ENCODE measurements at regions not wholly inside any gene's neighbourhood (a gene's known extent, or its start where the extent isn't known, plus 50 kb on each side); places are given as distances from the start of the nearest gene placed in this dataset.

DNA sequence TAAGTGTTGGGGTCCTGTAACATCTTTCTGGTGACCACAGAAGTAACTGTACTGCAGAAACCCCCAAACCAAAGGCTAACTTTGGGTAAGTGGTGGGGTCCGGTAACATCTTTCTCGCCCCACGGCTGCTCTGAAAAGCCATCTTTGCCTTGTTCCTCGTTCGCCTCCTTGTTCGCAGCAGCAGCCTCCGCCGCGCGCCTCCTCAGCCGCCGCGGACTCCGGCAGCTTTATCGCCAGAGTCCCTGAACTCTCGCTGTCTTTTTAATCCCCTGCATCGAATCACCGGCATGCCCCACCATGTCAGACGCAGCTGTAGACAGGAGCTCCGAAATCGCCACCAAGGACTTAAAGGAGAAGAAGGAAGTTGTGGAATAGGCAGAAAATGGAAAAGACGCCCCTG, 316.8 kb downstream of the TUSC7 start:
- H3K9me3 ChIP-seq: no peaks in the 10 kb centered on the region
- ATAC-seq (no peak), DNase-seq (no peak)
- H3K36me3 ChIP-seq: no peaks in the 10 kb centered on the region
- no peaks in the 10 kb centered on the region for H3K4me1 ChIP-seq
- intact Hi-C loops (cut with DNase I): no loop called here
- no peaks in the 10 kb centered on the region for H3K27me3 ChIP-seq
- no peak overlapping the region for H3K27ac ChIP-seq
- TF ChIP-seq, protein P1, sequence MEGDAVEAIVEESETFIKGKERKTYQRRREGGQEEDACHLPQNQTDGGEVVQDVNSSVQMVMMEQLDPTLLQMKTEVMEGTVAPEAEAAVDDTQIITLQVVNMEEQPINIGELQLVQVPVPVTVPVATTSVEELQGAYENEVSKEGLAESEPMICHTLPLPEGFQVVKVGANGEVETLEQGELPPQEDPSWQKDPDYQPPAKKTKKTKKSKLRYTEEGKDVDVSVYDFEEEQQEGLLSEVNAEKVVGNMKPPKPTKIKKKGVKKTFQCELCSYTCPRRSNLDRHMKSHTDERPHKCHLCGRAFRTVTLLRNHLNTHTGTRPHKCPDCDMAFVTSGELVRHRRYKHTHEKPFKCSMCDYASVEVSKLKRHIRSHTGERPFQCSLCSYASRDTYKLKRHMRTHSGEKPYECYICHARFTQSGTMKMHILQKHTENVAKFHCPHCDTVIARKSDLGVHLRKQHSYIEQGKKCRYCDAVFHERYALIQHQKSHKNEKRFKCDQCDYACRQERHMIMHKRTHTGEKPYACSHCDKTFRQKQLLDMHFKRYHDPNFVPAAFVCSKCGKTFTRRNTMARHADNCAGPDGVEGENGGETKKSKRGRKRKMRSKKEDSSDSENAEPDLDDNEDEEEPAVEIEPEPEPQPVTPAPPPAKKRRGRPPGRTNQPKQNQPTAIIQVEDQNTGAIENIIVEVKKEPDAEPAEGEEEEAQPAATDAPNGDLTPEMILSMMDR (IDR thresholded peaks at IDR 0.05): no peak
- no peak overlapping the region for H3K4me3 ChIP-seq

DNA sequence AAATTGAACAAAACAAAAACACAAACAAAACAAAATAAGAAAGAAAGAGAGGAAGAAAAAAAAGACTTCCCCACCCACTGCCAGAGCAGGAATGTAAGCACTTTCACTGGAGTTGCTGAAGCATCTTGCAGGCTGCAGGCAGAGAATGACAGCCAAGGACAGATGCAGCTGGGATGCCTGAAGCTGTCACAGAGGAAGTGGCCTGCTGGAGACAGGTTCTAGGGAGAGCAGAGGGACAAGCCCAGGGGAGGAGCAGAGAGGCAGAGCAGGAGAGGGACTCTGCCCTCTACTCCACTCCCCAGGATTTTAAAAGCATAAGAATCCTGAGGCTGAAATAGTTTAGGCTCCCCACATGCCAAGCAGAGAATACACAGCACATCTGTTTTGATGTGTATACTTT, 326.2 kb downstream of the TUSC7 start:
- Histone ChIP-seq H3K4me3 (no peak overlapping the region), H3K4me1 (peaks cover 0 to 14% of the 10 kb centered on the region in 2 donors), H3K9me3 (no peaks in the 10 kb centered on the region), H3K27ac (peak overlapping the region; percentile 20 to 73), H3K36me3 (no peaks in the 10 kb centered on the region), H3K27me3 (no peaks in the 10 kb centered on the region)
- TF ChIP-seq, protein P1 (IDR thresholded peaks at IDR 0.05): no peak
- peak; percentile 70 for ATAC-seq
- DNase-seq: peak in 2 of 4 donors; percentile 7 to 19
- intact Hi-C loops (cut with DNase I): no loop called here

DNA sequence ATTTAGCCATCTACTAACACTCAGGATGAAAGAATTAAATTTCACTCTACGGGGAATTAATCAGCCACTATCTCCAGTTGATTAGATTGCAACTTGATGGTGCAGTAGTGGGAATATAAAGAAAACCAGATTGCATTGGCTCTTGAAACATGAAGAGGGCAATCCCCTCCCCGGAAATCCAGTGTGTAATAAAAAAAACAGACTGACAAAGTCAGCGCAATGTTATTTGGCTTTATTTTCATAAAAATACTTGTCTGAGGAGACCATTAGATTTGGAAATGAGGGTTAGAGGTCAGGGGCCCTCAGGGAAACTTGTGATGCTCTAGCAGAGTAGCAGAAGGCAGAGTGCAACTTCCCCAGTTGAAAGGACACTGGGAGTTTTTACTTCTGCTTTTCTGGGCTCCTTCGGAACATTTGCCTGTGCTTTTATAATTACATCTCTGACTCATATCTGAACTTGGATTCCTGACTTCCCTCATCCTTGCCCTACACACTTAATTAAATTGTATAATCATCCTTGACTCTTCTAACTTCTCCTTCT, 326.8 kb downstream of the TUSC7 start:
- H3K36me3 ChIP-seq: no peaks in the 10 kb centered on the region
- TF ChIP-seq, protein P1 (IDR thresholded peaks at IDR 0.05): no peak
- no peaks in the 10 kb centered on the region for H3K9me3 ChIP-seq
- intact Hi-C loops (cut with DNase I): no loop called here
- no peak overlapping the region for H3K4me3 ChIP-seq
- peak in 3 of 4 donors; percentile 25 to 61 (median 58) for DNase-seq
- no peaks in the 10 kb centered on the region for H3K27me3 ChIP-seq
- H3K27ac ChIP-seq: peak overlapping the region; percentile 20 to 73
- H3K4me1 ChIP-seq: peaks cover 0 to 14% of the 10 kb centered on the region in 2 donors
- ATAC-seq: peak; percentile 94

DNA sequence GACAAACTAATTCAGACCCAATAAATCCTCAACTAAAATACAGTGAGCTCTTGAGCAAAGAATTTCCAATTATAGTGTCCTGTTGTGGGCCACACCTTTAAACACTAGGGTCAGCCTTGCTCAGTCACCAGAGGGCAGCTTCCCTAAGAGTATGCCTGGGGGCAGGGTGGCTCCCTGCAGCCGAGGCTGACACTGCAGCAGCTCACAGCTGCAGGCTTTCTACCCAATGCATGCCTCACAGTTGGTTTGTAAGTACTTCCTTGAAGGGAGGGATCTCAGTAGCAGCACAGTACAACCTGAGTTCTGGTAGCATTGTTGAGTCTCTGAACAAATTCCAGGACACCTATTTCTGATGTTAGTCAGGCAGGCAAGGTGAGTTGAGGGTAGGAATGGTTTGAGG, 335.6 kb downstream of the TUSC7 start:
- no peaks in the 10 kb centered on the region for H3K9me3 ChIP-seq

DNA sequence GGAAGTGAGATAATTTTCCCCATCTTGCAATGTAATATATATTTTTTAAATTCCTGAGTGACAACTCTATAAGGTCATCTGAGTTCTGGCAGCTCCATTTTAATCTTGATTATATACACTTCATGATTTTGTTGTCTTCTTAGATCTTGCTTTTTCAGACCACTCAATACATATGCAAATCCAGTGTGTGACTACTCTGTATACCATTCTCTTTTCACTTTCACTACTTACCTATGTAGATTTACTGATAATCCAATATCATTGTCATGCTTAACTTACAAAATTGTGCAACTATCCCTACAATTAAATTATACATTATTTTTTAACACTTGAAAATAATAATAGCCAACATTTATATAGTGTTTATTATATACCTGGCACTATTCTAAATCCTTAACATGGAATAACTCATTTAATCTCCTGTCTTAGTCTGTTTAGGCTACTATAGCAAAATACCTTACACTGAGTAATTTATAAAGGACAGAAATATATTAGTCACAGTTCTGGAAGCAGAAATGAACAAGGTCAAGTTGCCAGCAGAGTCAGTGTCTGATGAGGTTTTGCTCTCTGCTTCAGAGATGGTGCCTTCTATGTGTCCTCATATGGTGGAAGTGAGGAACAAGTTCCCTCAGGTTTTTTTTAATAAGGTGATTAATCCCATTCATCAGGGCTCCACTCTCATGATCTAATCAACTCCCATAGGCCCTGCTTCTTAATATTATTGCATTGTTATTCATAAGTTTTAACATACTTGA, 338.5 kb downstream of the TUSC7 start:
- no peaks in the 10 kb centered on the region for H3K9me3 ChIP-seq
- no peak for ATAC-seq
- TF ChIP-seq, protein P1 (IDR thresholded peaks at IDR 0.05): no peak
- no peak overlapping the region for H3K27ac ChIP-seq
- H3K36me3 ChIP-seq: no peaks in the 10 kb centered on the region
- H3K4me3 ChIP-seq: no peak overlapping the region
- intact Hi-C loops (cut with DNase I): no loop called here
- no peak for DNase-seq
- no peaks in the 10 kb centered on the region for H3K27me3 ChIP-seq
- H3K4me1 ChIP-seq: peaks cover 0 to 2% of the 10 kb centered on the region in 2 donors

More for the DNA sequence above, 335.6 kb downstream of the TUSC7 start:
- TF ChIP-seq, protein P1 (IDR thresholded peaks at IDR 0.05): no peak
- ATAC-seq: peak; percentile 74
- Histone ChIP-seq H3K27me3 (no peaks in the 10 kb centered on the region), H3K4me3 (no peak overlapping the region), H3K27ac (no peak overlapping the region), H3K4me1 (no peaks in the 10 kb centered on the region), H3K36me3 (no peaks in the 10 kb centered on the region)
- intact Hi-C loops (cut with DNase I): no loop called here
- DNase-seq: no peak
